ENCODE measurements at regions not wholly inside any gene's neighbourhood (a gene's known extent, or its start where the extent isn't known, plus 50 kb on each side); places are given as distances from the start of the nearest gene placed in this dataset.

GRCh38 chr4:28247805-28248204 lies 1387.2 kb downstream of the STIM2 start:
- no peak for TF ChIP-seq CTCF (IDR thresholded peaks at IDR 0.05)
- TF ChIP-seq POLR2A (IDR thresholded peaks at IDR 0.05): no peak

Data from lower leg skin (tissue), 3 donors.